ENCODE measurements at regions not wholly inside any gene's neighbourhood (a gene's known extent, or its start where the extent isn't known, plus 50 kb on each side); places are given as distances from the start of the nearest gene placed in this dataset.
A peak's percentile ranks its signal among the peaks of the same experiment; 100 is the strongest.

GRCh38 chr4:123495530-123495929, 98.9 kb downstream of the SPRY1 start:
- H3K4me3 ChIP-seq (ENCODE audit: low read length in 2 of 2), result no peak overlapping the region
- no peaks in the 10 kb centered on the region for H3K27me3 ChIP-seq (ENCODE audit: control insufficient read depth in 2 of 2, insufficient read depth in 2 of 2, low read length in 2 of 2)
- no peaks in the 10 kb centered on the region for H3K4me1 ChIP-seq (ENCODE audit: control insufficient read depth in 2 of 2, insufficient read depth in 2 of 2, low read length in 2 of 2)
- H3K27ac ChIP-seq (ENCODE audit: low read depth in 2 of 2, low read length in 2 of 2), result no peak overlapping the region
- H3K9me3 ChIP-seq (ENCODE audit: control insufficient read depth in 2 of 2, low read length in 2 of 2), result no peaks in the 10 kb centered on the region
- no peaks in the 10 kb centered on the region for H3K36me3 ChIP-seq (ENCODE audit: control insufficient read depth in 2 of 2, insufficient read depth in 2 of 2, low read length in 2 of 2)
- no peak overlapping the region for H3K9ac ChIP-seq (ENCODE audit: low read depth in 1 of 2, low read length in 2 of 2)

GRCh38 chr4:123496421-123496820, 99.8 kb downstream of the SPRY1 start:
- H3K27me3 ChIP-seq (ENCODE audit: control insufficient read depth in 2 of 2, insufficient read depth in 2 of 2, low read length in 2 of 2), result no peaks in the 10 kb centered on the region
- no peaks in the 10 kb centered on the region for H3K9me3 ChIP-seq (ENCODE audit: control insufficient read depth in 2 of 2, low read length in 2 of 2)
- H3K36me3 ChIP-seq (ENCODE audit: control insufficient read depth in 2 of 2, insufficient read depth in 2 of 2, low read length in 2 of 2), result no peaks in the 10 kb centered on the region
- no peak overlapping the region for H3K4me3 ChIP-seq (ENCODE audit: low read length in 2 of 2)
- no peak overlapping the region for H3K27ac ChIP-seq (ENCODE audit: low read depth in 2 of 2, low read length in 2 of 2)
- no peak overlapping the region for H3K9ac ChIP-seq (ENCODE audit: low read depth in 1 of 2, low read length in 2 of 2)
- no peaks in the 10 kb centered on the region for H3K4me1 ChIP-seq (ENCODE audit: control insufficient read depth in 2 of 2, insufficient read depth in 2 of 2, low read length in 2 of 2)

GRCh38 chr4:123497340-123497739, 100.7 kb downstream of the SPRY1 start:
- Histone ChIP-seq H3K9ac (ENCODE audit: low read depth in 1 of 2, low read length in 2 of 2) (no peak overlapping the region), H3K4me1 (ENCODE audit: control insufficient read depth in 2 of 2, insufficient read depth in 2 of 2, low read length in 2 of 2) (no peaks in the 10 kb centered on the region), H3K27ac (ENCODE audit: low read depth in 2 of 2, low read length in 2 of 2) (no peak overlapping the region), H3K9me3 (ENCODE audit: control insufficient read depth in 2 of 2, low read length in 2 of 2) (no peaks in the 10 kb centered on the region), H3K27me3 (ENCODE audit: control insufficient read depth in 2 of 2, insufficient read depth in 2 of 2, low read length in 2 of 2) (no peaks in the 10 kb centered on the region), H3K4me3 (ENCODE audit: low read length in 2 of 2) (no peak overlapping the region), H3K36me3 (ENCODE audit: control insufficient read depth in 2 of 2, insufficient read depth in 2 of 2, low read length in 2 of 2) (no peaks in the 10 kb centered on the region)

GRCh38 chr4:123501733-123502132, 105.1 kb downstream of the SPRY1 start:
- Histone ChIP-seq H3K27me3 (ENCODE audit: control insufficient read depth in 2 of 2, insufficient read depth in 2 of 2, low read length in 2 of 2) (no peaks in the 10 kb centered on the region), H3K27ac (ENCODE audit: low read depth in 2 of 2, low read length in 2 of 2) (no peak overlapping the region), H3K4me3 (ENCODE audit: low read length in 2 of 2) (no peak overlapping the region), H3K9ac (ENCODE audit: low read depth in 1 of 2, low read length in 2 of 2) (no peak overlapping the region), H3K36me3 (ENCODE audit: control insufficient read depth in 2 of 2, insufficient read depth in 2 of 2, low read length in 2 of 2) (no peaks in the 10 kb centered on the region), H3K9me3 (ENCODE audit: control insufficient read depth in 2 of 2, low read length in 2 of 2) (no peaks in the 10 kb centered on the region), H3K4me1 (ENCODE audit: control insufficient read depth in 2 of 2, insufficient read depth in 2 of 2, low read length in 2 of 2) (peaks cover 0 to 5% of the 10 kb centered on the region in 2 donors)

GRCh38 chr4:123503698-123504363, 107.2 kb downstream of the SPRY1 start:
- H3K4me1 ChIP-seq (ENCODE audit: control insufficient read depth in 2 of 2, insufficient read depth in 2 of 2, low read length in 2 of 2), result peaks cover 0 to 5% of the 10 kb centered on the region in 2 donors
- H3K27ac ChIP-seq (ENCODE audit: low read depth in 2 of 2, low read length in 2 of 2), result no peak overlapping the region
- no peaks in the 10 kb centered on the region for H3K36me3 ChIP-seq (ENCODE audit: control insufficient read depth in 2 of 2, insufficient read depth in 2 of 2, low read length in 2 of 2)
- no peak overlapping the region for H3K9ac ChIP-seq (ENCODE audit: low read depth in 1 of 2, low read length in 2 of 2)
- no peaks in the 10 kb centered on the region for H3K9me3 ChIP-seq (ENCODE audit: control insufficient read depth in 2 of 2, low read length in 2 of 2)
- no peak overlapping the region for H3K4me3 ChIP-seq (ENCODE audit: low read length in 2 of 2)
- no peaks in the 10 kb centered on the region for H3K27me3 ChIP-seq (ENCODE audit: control insufficient read depth in 2 of 2, insufficient read depth in 2 of 2, low read length in 2 of 2)

- no peaks in the 10 kb centered on the region for H3K27me3 ChIP-seq (ENCODE audit: control insufficient read depth in 2 of 2, insufficient read depth in 2 of 2, low read length in 2 of 2)
- H3K9ac ChIP-seq (ENCODE audit: low read depth in 1 of 2, low read length in 2 of 2), result peak overlapping the region; percentile 44 to 74
These were observed 108.8 kb downstream of the SPRY1 start for GRCh38 chr4:123505095-123506010.

GRCh38 chr4:123506011-123506695, 109.6 kb downstream of the SPRY1 start:
- Histone ChIP-seq H3K27me3 (ENCODE audit: control insufficient read depth in 2 of 2, insufficient read depth in 2 of 2, low read length in 2 of 2) (no peaks in the 10 kb centered on the region), H3K9ac (ENCODE audit: low read depth in 1 of 2, low read length in 2 of 2) (peak overlapping the region; percentile 44 to 74), H3K36me3 (ENCODE audit: control insufficient read depth in 2 of 2, insufficient read depth in 2 of 2, low read length in 2 of 2) (no peaks in the 10 kb centered on the region), H3K4me3 (ENCODE audit: low read length in 2 of 2) (peak overlapping the region; percentile 75 to 76), H3K9me3 (ENCODE audit: control insufficient read depth in 2 of 2, low read length in 2 of 2) (no peaks in the 10 kb centered on the region), H3K4me1 (ENCODE audit: control insufficient read depth in 2 of 2, insufficient read depth in 2 of 2, low read length in 2 of 2) (peaks cover 0 to 5% of the 10 kb centered on the region in 2 donors), H3K27ac (ENCODE audit: low read depth in 2 of 2, low read length in 2 of 2) (no peak overlapping the region)

More at GRCh38 chr4:123505095-123506010, 108.8 kb downstream of the SPRY1 start:
- Histone ChIP-seq H3K9me3 (ENCODE audit: control insufficient read depth in 2 of 2, low read length in 2 of 2) (no peaks in the 10 kb centered on the region), H3K4me3 (ENCODE audit: low read length in 2 of 2) (peak overlapping the region; percentile 75 to 76), H3K4me1 (ENCODE audit: control insufficient read depth in 2 of 2, insufficient read depth in 2 of 2, low read length in 2 of 2) (peaks cover 0 to 5% of the 10 kb centered on the region in 2 donors), H3K27ac (ENCODE audit: low read depth in 2 of 2, low read length in 2 of 2) (peak overlapping the region in 1 of 2 donors; percentile 25), H3K36me3 (ENCODE audit: control insufficient read depth in 2 of 2, insufficient read depth in 2 of 2, low read length in 2 of 2) (no peaks in the 10 kb centered on the region)

GRCh38 chr4:123507376-123507775, 110.8 kb downstream of the SPRY1 start:
- Histone ChIP-seq H3K9ac (ENCODE audit: low read depth in 1 of 2, low read length in 2 of 2) (no peak overlapping the region), H3K4me3 (ENCODE audit: low read length in 2 of 2) (no peak overlapping the region), H3K36me3 (ENCODE audit: control insufficient read depth in 2 of 2, insufficient read depth in 2 of 2, low read length in 2 of 2) (no peaks in the 10 kb centered on the region), H3K9me3 (ENCODE audit: control insufficient read depth in 2 of 2, low read length in 2 of 2) (no peaks in the 10 kb centered on the region), H3K27me3 (ENCODE audit: control insufficient read depth in 2 of 2, insufficient read depth in 2 of 2, low read length in 2 of 2) (no peaks in the 10 kb centered on the region), H3K27ac (ENCODE audit: low read depth in 2 of 2, low read length in 2 of 2) (no peak overlapping the region), H3K4me1 (ENCODE audit: control insufficient read depth in 2 of 2, insufficient read depth in 2 of 2, low read length in 2 of 2) (peaks cover 0 to 5% of the 10 kb centered on the region in 2 donors)

- H3K36me3 ChIP-seq (ENCODE audit: control insufficient read depth in 2 of 2, insufficient read depth in 2 of 2, low read length in 2 of 2), result no peaks in the 10 kb centered on the region
- peaks cover 0 to under 1% of the 10 kb centered on the region in 2 donors for H3K4me1 ChIP-seq (ENCODE audit: control insufficient read depth in 2 of 2, insufficient read depth in 2 of 2, low read length in 2 of 2)
- H3K27me3 ChIP-seq (ENCODE audit: control insufficient read depth in 2 of 2, insufficient read depth in 2 of 2, low read length in 2 of 2), result no peaks in the 10 kb centered on the region
- H3K4me3 ChIP-seq (ENCODE audit: low read length in 2 of 2), result no peak overlapping the region
- H3K9me3 ChIP-seq (ENCODE audit: control insufficient read depth in 2 of 2, low read length in 2 of 2), result no peaks in the 10 kb centered on the region
- no peak overlapping the region for H3K27ac ChIP-seq (ENCODE audit: low read depth in 2 of 2, low read length in 2 of 2)
- H3K9ac ChIP-seq (ENCODE audit: low read depth in 1 of 2, low read length in 2 of 2), result no peak overlapping the region
These were observed 113.6 kb downstream of the SPRY1 start for GRCh38 chr4:123510221-123510620.

- H3K9ac ChIP-seq (ENCODE audit: low read depth in 1 of 2, low read length in 2 of 2), result no peak overlapping the region
- no peaks in the 10 kb centered on the region for H3K4me1 ChIP-seq (ENCODE audit: control insufficient read depth in 2 of 2, insufficient read depth in 2 of 2, low read length in 2 of 2)
- H3K36me3 ChIP-seq (ENCODE audit: control insufficient read depth in 2 of 2, insufficient read depth in 2 of 2, low read length in 2 of 2), result no peaks in the 10 kb centered on the region
- H3K27me3 ChIP-seq (ENCODE audit: control insufficient read depth in 2 of 2, insufficient read depth in 2 of 2, low read length in 2 of 2), result no peaks in the 10 kb centered on the region
- no peak overlapping the region for H3K4me3 ChIP-seq (ENCODE audit: low read length in 2 of 2)
- H3K9me3 ChIP-seq (ENCODE audit: control insufficient read depth in 2 of 2, low read length in 2 of 2), result no peaks in the 10 kb centered on the region
- H3K27ac ChIP-seq (ENCODE audit: low read depth in 2 of 2, low read length in 2 of 2), result no peak overlapping the region
These were observed 114.1 kb downstream of the SPRY1 start for GRCh38 chr4:123510659-123511058.
